HCT116 (cell line): ENCODE measurements at regions not wholly inside any gene's neighbourhood (a gene's known extent, or its start where the extent isn't known, plus 50 kb on each side); places are given as distances from the start of the nearest gene placed in this dataset.

Source experiments
- ATAC-seq: fragments of 200-7000 bp; cut with Tn5 transposase; 2 replicates; pipeline ENCODE4 v1.9.1; 2020; ENCODE audit warnings: mild to moderate bottlenecking, moderate library complexity
- BruUV-seq: library from RNA; stranded (reverse); fragments of 400-500 nt; replicated peaks from 2 replicates; lab custom pipeline; 2021; lab: Mats Ljungman, UMichigan
- CTCF ChIA-PET: fragments of 300-600 bp; sonication (Branson Sonifier 250); formaldehyde crosslinking; loops from one replicate; lab custom pipeline; 2021; ENCODE audit warnings: antibody characterized with exemption; lab: Charles Lee
- POLR2A ChIA-PET: fragments of 300-600, 350-600 bp; sonication (Branson Sonifier 250); formaldehyde crosslinking; loops from one replicate; lab custom pipeline; 2021; ENCODE audit warnings: antibody characterized with exemption; lab: Charles Lee
- RAD21 ChIA-PET, 2 experiments: fragments of 300-600 bp; sonication (Branson Sonifier 250); formaldehyde crosslinking; loops; one replicate each; lab custom pipeline; 2023; ENCODE audit warnings: low total read pairs in 2 of 2; ENCODE audit not compliant: uncharacterized antibody in 2 of 2, unreplicated experiment in 2 of 2, low non-redundant PET in 1 of 2; lab: Charles Lee
- DNase-seq: peaks from one replicate; pipeline ENCODE4 v3.0.0-alpha.2; 2010; ENCODE audit warnings: low read depth, low spot score
- H2AFZ ChIP-seq: fragments of 200-600 bp; shearing (Covaris generic), sonication (generic); 2 replicates; pipeline ENCODE4 v1.6.1; 2017; ENCODE audit warnings: low read depth, mixed run types, mixed read lengths, antibody characterized with exemption, low read length; ENCODE audit not compliant: poor library complexity, severe bottlenecking
- H3K27ac ChIP-seq: 2 replicates; pipeline ENCODE4 v1.5.1; 2012; ENCODE audit warnings: low read depth, low read length
- H3K27me3 ChIP-seq: fragments of 200-600 bp; sonication (generic); 2 replicates; pipeline ENCODE4 v1.6.1; 2016; ENCODE audit warnings: mixed run types, low read length, mixed read lengths; ENCODE audit not compliant: insufficient read depth
- H3K36me3 ChIP-seq, 2 experiments: fragments of 200-500 bp in 1 of 2; fragments of 200-600 bp in 1 of 2; sonication (Bioruptor generic) in 1 of 2; sonication (generic) in 1 of 2; 2 replicates each; pipeline versions ENCODE4 v1.5.1 to v1.6.1; 2014 to 2016; ENCODE audit warnings: low read length in 2 of 2, inconsistent platforms in 1 of 2, mixed read lengths in 1 of 2, mixed run types in 1 of 2; ENCODE audit not compliant: insufficient read depth in 2 of 2, control insufficient read depth in 1 of 2
- H3K4me1 ChIP-seq, 2 experiments: fragments of 200-600 bp in 1 of 2; sonication (generic) in 1 of 2; 2 replicates each; pipeline versions ENCODE4 v1.5.1 to v1.6.1; 2012 to 2017; ENCODE audit warnings: low read length in 2 of 2, inconsistent platforms in 1 of 2, mild to moderate bottlenecking in 1 of 2, mixed read lengths in 1 of 2, mixed run types in 1 of 2, moderate library complexity in 1 of 2; ENCODE audit not compliant: insufficient read depth in 2 of 2, control insufficient read depth in 1 of 2
- H3K4me2 ChIP-seq: fragments of 200-600 bp; sonication (generic); 2 replicates; pipeline ENCODE4 v1.6.1; 2017; ENCODE audit warnings: mixed run types, low read length, mixed read lengths
- H3K4me3 ChIP-seq, 2 experiments: fragments of 200-600 bp in 1 of 2; sonication (generic) in 1 of 2; replicated peaks in 1 of 2; 2 replicates each; pipeline ENCODE4 v1.5.1; 2011 to 2016; ENCODE audit warnings: low read length in 2 of 2, control low read depth in 1 of 2, low read depth in 1 of 2, mild to moderate bottlenecking in 1 of 2, mixed read lengths in 1 of 2, mixed run types in 1 of 2
- H3K79me2 ChIP-seq: fragments of 200-600 bp; sonication (generic); 2 replicates; pipeline ENCODE4 v1.6.1; 2017; ENCODE audit warnings: mild to moderate bottlenecking, mixed run types, low read length, moderate library complexity, mixed read lengths; ENCODE audit not compliant: insufficient read depth
- H3K9ac ChIP-seq: fragments of 200-600 bp; sonication (generic); 2 replicates; pipeline ENCODE4 v1.6.1; 2016; ENCODE audit warnings: low read length, mixed read lengths
- H3K9me2 ChIP-seq: fragments of 200-600 bp; sonication (generic), shearing (Covaris generic); 2 replicates; pipeline ENCODE4 v1.6.1; 2017; ENCODE audit warnings: mixed run types, mild to moderate bottlenecking, moderate library complexity; ENCODE audit not compliant: insufficient read depth
- H3K9me3 ChIP-seq, 2 experiments: fragments of 200-500 bp in 1 of 2; fragments of 200-600 bp in 1 of 2; sonication (Bioruptor generic) in 1 of 2; sonication (generic) in 1 of 2; 2 replicates each; pipeline ENCODE4 v1.6.1; 2014 to 2017; ENCODE audit warnings: low read length in 2 of 2, mixed read lengths in 2 of 2, inconsistent platforms in 1 of 2, low read depth in 1 of 2, mild to moderate bottlenecking in 1 of 2, mixed run types in 1 of 2, moderate library complexity in 1 of 2; ENCODE audit not compliant: control insufficient read depth in 1 of 2, insufficient read depth in 1 of 2
- H4K20me1 ChIP-seq: fragments of 200-600 bp; sonication (generic), shearing (Covaris generic); 2 replicates; pipeline ENCODE4 v1.6.1; 2017; ENCODE audit warnings: mixed run types, mild to moderate bottlenecking, moderate library complexity; ENCODE audit not compliant: insufficient read depth
- CEBPB ChIP-seq: IDR thresholded peaks from 2 replicates; pipeline ENCODE4 v1.6.1; 2012; ENCODE audit warnings: low read depth
- EGR1 ChIP-seq: IDR thresholded peaks from 2 replicates; pipeline ENCODE4 v1.6.1; 2012; ENCODE audit warnings: low read depth
- EZH2 ChIP-seq: fragments of 200-600 bp; sonication (generic); IDR thresholded peaks from 2 replicates; pipeline ENCODE4 v1.6.1; 2017; ENCODE audit warnings: antibody characterized with exemption, mixed run types
- EZH2phosphoT487 ChIP-seq: fragments of 200-600 bp; IDR thresholded peaks from 2 replicates; pipeline ENCODE4 v1.6.1; 2018; ENCODE audit warnings: antibody characterized with exemption, borderline replicate concordance
- FOSL1 ChIP-seq: IDR thresholded peaks from 2 replicates; pipeline ENCODE4 v1.6.1; 2012; ENCODE audit warnings: low read depth
- POLR2AphosphoS5 ChIP-seq: IDR thresholded peaks from 2 replicates; pipeline ENCODE4 v1.6.1; 2011; ENCODE audit warnings: mild to moderate bottlenecking, low read depth, low read length, moderate library complexity
- RAD21 ChIP-seq: IDR thresholded peaks from 2 replicates; pipeline ENCODE4 v1.6.1; 2012; ENCODE audit warnings: low read depth, mild to moderate bottlenecking
- SIN3A ChIP-seq: IDR thresholded peaks from 2 replicates; pipeline ENCODE4 v1.6.1; 2012; ENCODE audit warnings: low read depth
- TCF7L2 ChIP-seq: IDR thresholded peaks from 2 replicates; pipeline ENCODE4 v1.7.0; 2011; ENCODE audit warnings: borderline replicate concordance, inconsistent platforms; ENCODE audit not compliant: insufficient read depth, insufficient read length; ENCODE audit errors: extremely low read depth
- YY1 ChIP-seq: IDR thresholded peaks from 2 replicates; pipeline ENCODE4 v1.6.1; 2011; ENCODE audit warnings: low read length, low read depth, moderate library complexity, mild to moderate bottlenecking; ENCODE audit not compliant: insufficient replicate concordance; ENCODE audit errors: extremely low read depth
- ZNF274 ChIP-seq: fragments of 200-500 bp; sonication (Bioruptor generic); IDR thresholded peaks from 2 replicates; pipeline ENCODE4 v1.6.1; 2014; ENCODE audit warnings: mild to moderate bottlenecking, low read depth, low read length, inconsistent platforms
- intact Hi-C: fragments of 100-400 bp; cut with micrococcal nuclease; formaldehyde crosslinking; loops from 2 replicates; pipeline ENCODE4 v1.10.0; 2022
- TF ChIP-seq, protein P1 (sequence below): IDR thresholded peaks from 2 replicates; pipeline ENCODE4 v1.6.1; 2012
- TF ChIP-seq, protein P2 (sequence below), 3 experiments: fragments of 200-600 bp in 1 of 3; sonication (generic) in 1 of 3; IDR thresholded peaks in 2 of 3; conservative IDR thresholded peaks in 1 of 3; 2 replicates each; pipeline ENCODE4 v1.5.1; 2012 to 2017; ENCODE audit warnings: low read depth in 2 of 3, low read length in 2 of 3, antibody characterized with exemption in 1 of 3, borderline replicate concordance in 1 of 3, control low read depth in 1 of 3, mild to moderate bottlenecking in 1 of 3, mixed read lengths in 1 of 3, mixed run types in 1 of 3, moderate library complexity in 1 of 3; ENCODE audit not compliant: insufficient read depth in 1 of 3

DNA sequence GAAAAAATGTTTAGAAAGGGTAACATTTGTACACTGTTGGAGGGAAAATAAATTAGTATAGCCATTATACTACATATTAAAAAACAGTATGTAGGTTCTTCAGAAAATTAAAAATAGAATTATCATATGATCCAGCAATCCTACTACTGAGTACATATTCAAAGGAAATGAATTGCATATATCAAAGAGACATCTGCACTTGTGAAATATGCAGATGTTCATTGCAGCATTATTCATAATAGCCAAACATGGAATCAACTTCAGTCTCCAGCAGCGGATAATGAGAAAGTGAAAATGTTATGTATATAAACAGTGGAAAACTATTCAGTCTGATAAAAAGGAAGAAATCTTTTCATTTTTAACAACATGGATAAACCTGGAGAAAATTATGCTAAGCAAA is 695.5 kb downstream of the SLCO4C1 start (continued):
- TF ChIP-seq POLR2AphosphoS5 (no peak), CEBPB (no peak), EZH2 (no peak), EZH2phosphoT487 (no peak), EGR1 (no peak), YY1 (no peak), SIN3A (no peak), TCF7L2 (no peak), ZNF274 (no peak), RAD21 (no peak)
- TF ChIP-seq, protein P1, sequence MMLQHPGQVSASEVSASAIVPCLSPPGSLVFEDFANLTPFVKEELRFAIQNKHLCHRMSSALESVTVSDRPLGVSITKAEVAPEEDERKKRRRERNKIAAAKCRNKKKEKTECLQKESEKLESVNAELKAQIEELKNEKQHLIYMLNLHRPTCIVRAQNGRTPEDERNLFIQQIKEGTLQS: no peak

- no peaks in the 10 kb centered on the region for H3K4me1 ChIP-seq
- DNase-seq (peak; percentile 12), ATAC-seq (peak; percentile 75)
- H3K4me3 ChIP-seq: no peak overlapping the region
- CTCF ChIA-PET: no interaction called here
- no peaks in the 10 kb centered on the region for H3K9me2 ChIP-seq
- no peaks in the 10 kb centered on the region for H3K79me2 ChIP-seq
- no peaks in the 10 kb centered on the region for H4K20me1 ChIP-seq
- H3K9ac ChIP-seq: no peak overlapping the region
- RAD21 ChIA-PET: no interaction called here
- BruUV-seq: no TSS peak
- H3K9me3 ChIP-seq: no peaks in the 10 kb centered on the region
- intact Hi-C loops: loop anchor here (5.0 kb wide), 1 partner anchor 968 kb away; no protein-coding TSS in a partner anchor
- TF ChIP-seq RAD21 (peak; percentile 77), FOSL1 (no peak)
- TF ChIP-seq, protein P2, sequence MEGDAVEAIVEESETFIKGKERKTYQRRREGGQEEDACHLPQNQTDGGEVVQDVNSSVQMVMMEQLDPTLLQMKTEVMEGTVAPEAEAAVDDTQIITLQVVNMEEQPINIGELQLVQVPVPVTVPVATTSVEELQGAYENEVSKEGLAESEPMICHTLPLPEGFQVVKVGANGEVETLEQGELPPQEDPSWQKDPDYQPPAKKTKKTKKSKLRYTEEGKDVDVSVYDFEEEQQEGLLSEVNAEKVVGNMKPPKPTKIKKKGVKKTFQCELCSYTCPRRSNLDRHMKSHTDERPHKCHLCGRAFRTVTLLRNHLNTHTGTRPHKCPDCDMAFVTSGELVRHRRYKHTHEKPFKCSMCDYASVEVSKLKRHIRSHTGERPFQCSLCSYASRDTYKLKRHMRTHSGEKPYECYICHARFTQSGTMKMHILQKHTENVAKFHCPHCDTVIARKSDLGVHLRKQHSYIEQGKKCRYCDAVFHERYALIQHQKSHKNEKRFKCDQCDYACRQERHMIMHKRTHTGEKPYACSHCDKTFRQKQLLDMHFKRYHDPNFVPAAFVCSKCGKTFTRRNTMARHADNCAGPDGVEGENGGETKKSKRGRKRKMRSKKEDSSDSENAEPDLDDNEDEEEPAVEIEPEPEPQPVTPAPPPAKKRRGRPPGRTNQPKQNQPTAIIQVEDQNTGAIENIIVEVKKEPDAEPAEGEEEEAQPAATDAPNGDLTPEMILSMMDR (IDR thresholded peaks at IDR 0.05 in 2 of 3, conservative IDR thresholded peaks at IDR 0.05 in 1 of 3; ENCODE audit: borderline replicate concordance in 1 of 3, insufficient read depth in 1 of 3, low read depth in 2 of 3, low read length in 2 of 3): peak; percentile 32 to 73 (median 60); a peak in 5 of 6 replicates
- peak overlapping the region; percentile 81 for H2AFZ ChIP-seq
- no peak overlapping the region for H3K4me2 ChIP-seq
- no peak overlapping the region for H3K27ac ChIP-seq
- H3K27me3 ChIP-seq: no peaks in the 10 kb centered on the region
- H3K36me3 ChIP-seq: no peaks in the 10 kb centered on the region
- POLR2A ChIA-PET: no interaction called here
Measured at GRCh38 chr5:101590384-101590783, 687.3 kb upstream of the ST8SIA4 start.
